RWPE1 (cell line): ENCODE measurements at regions not wholly inside any gene's neighbourhood (a gene's known extent, or its start where the extent isn't known, plus 50 kb on each side); places are given as distances from the start of the nearest gene placed in this dataset.

Source experiments
- CTCF ChIA-PET: fragments of 350-600 bp; sonication (Branson Sonifier 250); formaldehyde crosslinking; extraction: SDS; loops from one replicate; lab custom pipeline; 2021; lab: Yijun Ruan, JAX
- POLR2A ChIA-PET: fragments of 400-600 bp; formaldehyde crosslinking; extraction: SDS; loops from one replicate; lab custom pipeline; 2020; ENCODE audit warnings: antibody characterized with exemption; ENCODE audit not compliant: low non-redundant PET; lab: Yijun Ruan, JAX
- DNase-seq: peaks from one replicate; pipeline ENCODE4 v3.0.0; 2012; ENCODE audit warnings: low spot score
- H3K27ac ChIP-seq: fragments of 450-650 bp; 2 replicates; pipeline ENCODE4 v1.5.1; 2017
- CTCF ChIP-seq: fragments of 450-650 bp; conservative IDR thresholded peaks from 2 replicates; pipeline ENCODE4 v1.5.1; 2017; ENCODE audit warnings: low read depth, mild to moderate bottlenecking

GRCh38 chr18:7168408-7168807, 50.8 kb upstream of the LAMA1 start:
- no peak overlapping the region for H3K27ac ChIP-seq
- TF ChIP-seq CTCF, result no peak
- POLR2A ChIA-PET, result no interaction called here
- CTCF ChIA-PET, result no interaction called here
- no peak for DNase-seq
